DMS153 treated with DMSO at 0.1 percent for 48 hours (cell line): ENCODE measurements at regions not wholly inside any gene's neighbourhood (a gene's known extent, or its start where the extent isn't known, plus 50 kb on each side); places are given as distances from the start of the nearest gene placed in this dataset.
A peak's percentile ranks its signal among the peaks of the same experiment; 100 is the strongest.

Experiments used
- DNase-seq: peaks from one replicate; lab custom pipeline; 2025; ENCODE audit not compliant: unreplicated experiment; lab: John Stamatoyannopoulos, UW

- no peak for DNase-seq
Observed at GRCh38 chr9:99681113-99681512, 140.6 kb upstream of the NR4A3 start.

GRCh38 chr9:99682378-99682777 lies 139.3 kb upstream of the NR4A3 start:
- DNase-seq, result no peak

GRCh38 chr9:99682870-99683269 lies 138.8 kb upstream of the NR4A3 start:
- DNase-seq, result no peak

- peak; percentile 69 for DNase-seq
Observed at GRCh38 chr9:99690573-99690972, 131.1 kb upstream of the NR4A3 start.

GRCh38 chr9:99693888-99694287 lies 127.8 kb upstream of the NR4A3 start:
- no peak for DNase-seq

GRCh38 chr9:99694393-99694792 lies 127.3 kb upstream of the NR4A3 start:
- DNase-seq, result no peak

GRCh38 chr9:99699396-99699795 lies 122.3 kb upstream of the NR4A3 start:
- DNase-seq, result no peak

- no peak for DNase-seq
Observed at GRCh38 chr9:99712214-99712613, 109.5 kb upstream of the NR4A3 start.

GRCh38 chr9:99713838-99714306 lies 107.8 kb upstream of the NR4A3 start:
- no peak for DNase-seq

GRCh38 chr9:99718631-99719030 lies 103.1 kb upstream of the NR4A3 start:
- no peak for DNase-seq

GRCh38 chr9:99720455-99721050 lies 101.1 kb upstream of the NR4A3 start:
- no peak for DNase-seq

GRCh38 chr9:99721898-99722297 lies 99.8 kb upstream of the NR4A3 start:
- DNase-seq, result no peak

- no peak for DNase-seq
Observed at GRCh38 chr9:99722877-99723276, 98.8 kb upstream of the NR4A3 start.

GRCh38 chr9:99724640-99725039 lies 97.0 kb upstream of the NR4A3 start:
- no peak for DNase-seq

- no peak for DNase-seq
Observed at GRCh38 chr9:99725852-99726251, 95.8 kb upstream of the NR4A3 start.

GRCh38 chr9:99726758-99727157 lies 94.9 kb upstream of the NR4A3 start:
- no peak for DNase-seq

GRCh38 chr9:99730062-99730461 lies 91.6 kb upstream of the NR4A3 start:
- DNase-seq, result no peak

GRCh38 chr9:99731950-99732349 lies 89.7 kb upstream of the NR4A3 start:
- DNase-seq, result no peak

- DNase-seq, result no peak
Observed at GRCh38 chr9:99732715-99733114, 89.0 kb upstream of the NR4A3 start.

- DNase-seq, result no peak
Observed at GRCh38 chr9:99735041-99735440, 86.6 kb upstream of the NR4A3 start.

GRCh38 chr9:99736291-99736690 lies 85.4 kb upstream of the NR4A3 start:
- DNase-seq, result no peak

- DNase-seq, result no peak
Observed at GRCh38 chr9:99737649-99738048, 84.0 kb upstream of the NR4A3 start.

GRCh38 chr9:99743006-99743405 lies 78.7 kb upstream of the NR4A3 start:
- DNase-seq, result no peak
